HG02970 (cell line): ENCODE measurements at regions not wholly inside any gene's neighbourhood (a gene's known extent, or its start where the extent isn't known, plus 50 kb on each side); places are given as distances from the start of the nearest gene placed in this dataset.
A peak's percentile ranks its signal among the peaks of the same experiment; 100 is the strongest.

Experiments used
- ATAC-seq: cut with Tn5 transposase; IDR thresholded peaks from one replicate; pipeline ENCODE4 v1.9.1; 2021; ENCODE audit warnings: mild to moderate bottlenecking, moderate library complexity, moderate number of reproducible peaks; ENCODE audit not compliant: unreplicated experiment, low FRiP score

DNA sequence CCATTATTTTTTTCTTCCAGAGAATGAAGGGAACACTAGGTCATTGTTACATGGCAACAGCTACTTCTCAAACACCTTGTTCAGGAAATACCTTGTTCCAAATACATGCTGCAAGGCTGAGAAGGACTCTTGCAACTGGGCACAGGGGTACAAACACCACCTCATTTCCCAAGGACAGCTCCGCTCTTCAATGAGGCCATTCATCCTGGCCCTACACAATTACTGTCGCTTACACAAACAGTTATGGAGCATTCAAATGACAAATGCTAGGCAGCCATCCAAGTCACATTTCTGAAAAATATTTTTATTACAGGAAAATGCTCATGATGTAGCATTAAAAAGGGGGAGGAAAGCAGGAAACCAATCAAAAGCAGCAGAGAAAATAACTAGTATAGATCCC lies 611.9 kb downstream of the DHX35 start:
- no peak for ATAC-seq

DNA sequence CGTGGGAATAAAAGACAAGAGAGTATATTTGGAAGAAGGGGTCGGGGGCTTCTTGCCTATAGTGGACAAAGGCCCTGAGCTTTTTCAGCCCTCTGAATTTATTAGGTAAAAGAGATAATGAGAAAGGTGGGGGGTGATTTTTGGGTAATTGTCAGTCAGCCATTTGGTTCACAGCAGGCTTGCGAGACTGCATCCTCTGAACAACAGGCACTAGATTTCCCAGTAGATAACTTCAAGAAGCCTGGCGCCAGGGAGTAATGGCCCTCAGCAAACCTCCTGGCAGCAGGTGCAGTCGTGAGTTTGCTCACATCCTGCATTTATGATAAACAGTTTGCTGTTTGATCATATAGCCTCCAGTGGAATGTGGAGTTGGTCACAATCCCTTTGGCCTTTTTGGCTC lies 609.0 kb downstream of the DHX35 start:
- ATAC-seq = no peak

DNA sequence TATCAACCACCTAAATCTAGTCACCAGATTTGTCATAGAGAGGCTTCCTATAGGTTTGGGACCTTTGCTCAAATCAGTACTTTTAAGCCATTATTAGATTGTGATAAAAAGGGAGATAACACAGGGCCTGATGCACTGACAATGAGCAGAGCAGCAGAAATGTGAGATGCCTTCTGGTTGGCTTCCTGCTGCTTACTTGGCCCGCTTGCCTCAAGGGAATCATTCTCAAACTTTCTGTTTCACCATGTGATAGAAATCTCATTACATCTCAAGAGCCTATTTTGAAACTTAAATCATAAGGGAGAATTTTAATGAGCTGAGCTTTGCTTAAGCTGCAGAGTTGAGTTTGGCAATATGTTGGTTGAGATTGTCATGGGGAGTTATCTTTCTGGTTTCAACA lies 606.0 kb downstream of the DHX35 start:
- peak; percentile 55 for ATAC-seq

DNA sequence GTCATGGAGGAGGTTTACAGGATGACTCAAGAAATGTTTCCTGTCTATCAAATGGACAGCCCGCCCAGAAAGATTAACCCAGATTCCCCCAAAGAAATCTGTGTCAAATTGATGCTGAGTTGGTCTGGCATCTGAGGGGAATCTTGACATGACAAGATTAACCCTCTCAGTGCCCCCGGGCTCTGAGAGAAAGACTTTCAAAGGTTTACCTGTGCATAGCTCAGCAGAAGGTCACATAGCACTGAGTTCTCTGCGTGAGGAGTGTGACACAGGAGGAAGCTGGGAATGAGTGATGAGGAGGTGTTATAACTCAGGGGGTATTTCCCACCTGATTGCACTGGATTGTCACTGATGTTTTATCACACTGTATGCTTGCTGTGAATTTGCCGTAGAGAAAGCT lies 601.2 kb downstream of the DHX35 start:
- ATAC-seq = no peak

DNA sequence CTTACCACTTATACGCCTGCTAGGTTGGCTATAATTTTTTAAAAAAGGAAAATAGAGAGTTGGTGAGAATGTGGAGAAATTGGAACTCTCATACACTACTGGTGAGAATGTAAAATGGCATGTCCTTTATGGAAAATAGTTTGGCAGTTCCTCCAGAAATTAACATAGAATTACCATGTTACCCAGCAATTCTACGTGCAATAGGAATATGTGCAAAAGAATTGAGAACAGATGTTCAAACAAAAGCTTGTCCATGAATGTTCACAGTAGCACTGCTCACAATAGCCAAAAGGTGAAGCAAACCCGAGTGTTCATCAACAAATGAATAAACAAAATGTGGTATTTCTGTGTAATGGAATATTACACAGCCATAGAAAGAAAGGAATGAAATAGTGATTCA lies 592.2 kb downstream of the DHX35 start:
- no peak for ATAC-seq

DNA sequence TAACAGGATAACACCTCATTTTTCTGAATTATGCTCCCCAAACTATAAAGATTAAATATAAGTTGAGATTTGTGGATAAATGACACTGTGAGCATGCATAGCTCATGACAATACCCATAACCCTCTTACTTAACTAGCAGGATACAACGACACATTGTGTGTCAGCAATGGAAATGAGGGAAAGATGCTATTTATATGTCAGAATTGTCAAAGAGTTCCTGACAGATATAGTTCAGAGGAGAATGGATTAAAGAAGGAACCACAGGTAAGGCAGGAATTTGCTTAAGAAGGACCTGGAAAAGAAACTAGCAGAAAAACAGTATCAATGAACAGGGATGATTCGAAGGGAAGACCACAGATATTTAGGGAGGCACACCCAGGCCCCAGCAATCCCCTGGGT lies 591.0 kb downstream of the DHX35 start:
- ATAC-seq = no peak

DNA sequence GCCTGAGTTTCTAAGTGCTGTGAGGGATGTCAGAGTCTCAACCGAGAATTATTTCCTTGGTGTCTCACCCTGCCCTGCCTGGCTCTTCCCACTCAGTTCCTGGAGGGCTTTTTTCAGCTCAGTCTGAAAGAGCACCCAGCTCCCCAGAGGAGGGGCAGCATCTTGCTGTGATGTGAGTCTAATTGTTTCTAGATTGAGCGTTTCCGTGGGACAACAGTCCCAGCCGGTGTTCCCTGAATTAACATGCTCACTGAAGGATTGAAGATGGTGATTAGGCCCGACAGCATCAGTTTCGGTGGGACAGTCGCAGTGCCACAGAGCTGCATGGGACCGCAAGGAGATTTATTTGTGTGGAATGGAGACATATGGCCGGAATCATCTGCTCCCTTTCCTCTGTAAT lies 587.6 kb downstream of the DHX35 start:
- ATAC-seq = no peak

DNA sequence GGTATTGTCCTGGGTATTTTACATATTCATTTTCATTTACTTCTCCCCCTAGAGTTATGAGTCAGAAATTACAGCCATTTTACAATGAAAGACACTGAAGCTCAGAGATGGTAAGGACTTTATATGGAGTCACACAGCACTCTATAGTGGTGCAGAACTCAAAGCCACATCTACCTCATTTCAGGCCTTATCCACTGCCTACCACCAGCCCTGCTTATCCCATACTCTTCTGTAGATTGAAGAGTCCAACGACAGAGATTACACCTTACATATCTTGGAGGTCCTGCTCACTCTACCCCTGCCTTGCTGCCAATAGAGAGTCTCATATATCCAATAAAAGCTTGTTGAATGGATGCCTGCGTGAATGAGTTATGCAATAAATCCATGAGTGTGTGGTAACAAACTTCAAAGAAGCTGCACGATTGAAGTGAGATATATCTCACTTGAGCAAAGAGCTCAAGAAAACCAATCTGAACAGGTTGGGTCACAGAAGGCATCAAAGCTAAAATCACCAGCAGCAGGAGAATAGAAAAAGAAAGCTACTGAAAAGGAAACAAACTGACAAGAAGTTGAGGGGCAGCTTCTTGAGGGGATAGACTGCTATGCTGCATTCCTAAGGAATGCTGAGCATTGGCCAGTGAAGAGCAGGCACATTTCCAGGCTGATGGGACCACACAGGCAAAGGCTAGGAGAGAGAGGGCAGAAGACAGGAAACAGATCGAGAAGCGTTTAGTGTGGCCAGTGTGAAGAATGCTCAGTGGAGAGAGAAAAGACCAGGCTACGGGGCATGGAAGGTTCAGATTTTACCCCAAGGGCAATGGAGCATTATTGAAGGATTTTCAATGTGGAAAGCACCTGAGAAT lies 585.6 kb downstream of the DHX35 start:
- ATAC-seq = no peak

DNA sequence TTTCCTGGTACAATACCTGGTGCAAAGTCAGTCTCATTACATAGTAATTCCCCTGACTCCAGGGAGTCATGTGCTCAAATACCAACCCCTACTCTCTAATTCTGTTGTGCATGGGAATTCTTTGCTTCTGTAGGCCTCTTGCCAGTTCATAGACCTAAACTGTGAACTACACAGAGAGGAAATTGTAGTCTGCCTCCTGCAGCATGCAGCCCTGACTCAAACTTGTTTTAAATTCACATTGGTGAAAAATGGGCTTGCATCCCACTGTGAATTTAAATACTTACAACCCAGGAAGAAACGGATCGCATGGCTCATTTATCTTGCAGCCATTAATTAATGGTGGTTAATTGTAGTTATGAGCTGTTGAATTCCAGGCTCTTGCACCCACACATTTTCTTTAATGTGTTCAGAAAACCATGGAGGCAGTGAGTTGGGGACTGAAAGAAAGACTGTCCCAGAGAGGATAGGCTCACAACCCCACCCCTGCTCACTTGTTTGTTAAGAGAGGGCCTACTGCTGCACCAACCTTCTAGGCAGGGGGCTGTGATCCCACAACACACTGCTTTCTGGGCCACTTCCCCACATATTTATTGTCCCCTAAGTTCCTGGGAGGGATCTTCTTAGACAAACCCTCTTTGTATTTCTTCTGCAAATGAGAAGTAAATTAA lies 579.1 kb downstream of the DHX35 start:
- no peak for ATAC-seq

DNA sequence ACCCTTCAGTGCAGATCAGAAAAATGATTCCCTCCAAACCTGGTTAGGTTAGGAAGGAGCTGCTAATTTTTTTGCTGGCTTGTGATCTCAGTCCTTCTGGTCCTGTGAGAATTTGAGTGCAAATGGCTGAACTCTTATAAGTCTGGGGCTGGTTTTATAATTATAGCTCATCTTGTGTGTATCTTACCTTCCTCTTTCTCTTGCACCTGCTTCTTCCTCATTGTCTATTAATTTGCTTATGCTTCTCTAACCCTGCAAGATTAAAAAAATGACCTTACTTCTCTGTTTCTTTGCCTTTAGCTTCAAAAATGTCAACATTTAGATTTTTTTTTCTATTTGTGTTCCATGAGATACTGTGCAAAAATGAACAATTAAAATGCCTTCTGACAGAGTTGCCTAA lies 576.2 kb downstream of the DHX35 start:
- no peak for ATAC-seq

DNA sequence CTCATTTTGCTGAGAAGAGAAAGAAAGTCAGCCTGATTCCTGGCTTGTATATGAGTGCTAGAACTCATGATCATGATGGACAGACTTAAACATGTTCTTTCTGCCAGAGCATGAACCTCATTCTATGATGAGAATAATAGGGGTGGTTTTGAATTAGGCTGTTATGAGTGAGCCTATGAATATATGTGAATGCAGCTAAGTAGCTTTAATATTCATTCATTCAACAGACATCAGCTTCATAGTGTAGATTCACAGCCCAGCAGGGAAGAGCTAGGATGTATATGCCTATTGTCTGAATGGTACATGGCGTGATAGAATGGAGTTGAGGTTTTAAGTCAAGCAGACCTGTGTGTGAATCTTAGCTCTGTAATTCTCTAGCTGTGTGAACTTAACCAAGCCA lies 573.2 kb downstream of the DHX35 start:
- ATAC-seq = no peak

DNA sequence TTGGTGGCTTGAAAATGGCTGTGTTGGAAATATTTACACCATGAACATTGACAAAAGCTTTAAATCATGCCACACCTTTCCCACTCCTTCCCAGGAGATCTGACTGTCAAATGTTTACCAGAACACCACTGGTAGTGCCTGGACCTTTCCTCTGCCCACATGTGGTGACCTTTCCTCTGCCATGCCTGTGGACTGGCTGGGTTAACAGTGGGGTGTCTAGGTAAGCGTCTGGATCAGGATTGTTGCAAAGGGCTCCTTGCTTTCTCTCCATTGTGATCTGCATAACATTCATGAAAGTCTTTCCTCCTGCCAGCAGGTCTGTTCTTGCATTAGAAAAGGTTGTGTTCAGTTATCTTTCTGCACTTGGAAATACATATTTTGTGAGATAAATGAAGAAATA lies 572.7 kb downstream of the DHX35 start:
- ATAC-seq = no peak

DNA sequence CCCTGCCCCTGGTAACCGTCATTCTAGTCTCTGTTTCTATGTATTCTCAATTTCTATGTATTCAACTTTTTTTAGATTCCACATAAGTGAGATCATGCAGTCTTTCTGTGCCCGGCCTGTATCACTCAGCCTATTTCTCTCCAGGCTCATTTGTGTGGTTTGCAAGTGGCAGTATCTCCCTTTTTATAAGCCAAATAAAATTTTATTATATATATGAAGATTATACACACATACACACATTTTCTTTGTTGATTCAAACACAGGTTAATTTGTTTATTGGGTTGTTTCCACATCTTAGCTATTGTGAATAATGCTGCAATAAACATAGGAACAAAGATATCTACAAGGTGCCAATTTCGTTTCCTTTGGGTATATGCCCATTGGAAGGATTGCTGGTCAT lies 571.7 kb downstream of the DHX35 start:
- no peak for ATAC-seq

DNA sequence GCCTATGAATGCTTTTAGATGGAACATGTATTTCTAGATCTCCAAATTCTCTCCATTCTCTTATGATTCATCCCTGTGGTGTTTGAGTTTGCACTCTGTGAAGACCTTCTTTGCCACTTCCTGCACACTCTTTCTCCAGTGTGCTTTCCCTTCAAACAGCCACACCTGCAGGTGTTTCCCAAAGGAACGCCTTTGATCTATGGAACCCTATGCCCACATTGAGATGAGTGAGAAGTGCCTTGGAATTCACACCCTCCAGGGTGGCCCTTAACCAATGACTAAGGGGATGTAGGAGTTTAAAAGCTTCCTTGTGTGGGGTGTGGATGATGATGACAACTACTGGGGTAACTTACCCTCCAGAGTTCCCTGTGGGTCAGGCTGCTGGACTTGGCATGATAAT lies 570.1 kb downstream of the DHX35 start:
- no peak for ATAC-seq

DNA sequence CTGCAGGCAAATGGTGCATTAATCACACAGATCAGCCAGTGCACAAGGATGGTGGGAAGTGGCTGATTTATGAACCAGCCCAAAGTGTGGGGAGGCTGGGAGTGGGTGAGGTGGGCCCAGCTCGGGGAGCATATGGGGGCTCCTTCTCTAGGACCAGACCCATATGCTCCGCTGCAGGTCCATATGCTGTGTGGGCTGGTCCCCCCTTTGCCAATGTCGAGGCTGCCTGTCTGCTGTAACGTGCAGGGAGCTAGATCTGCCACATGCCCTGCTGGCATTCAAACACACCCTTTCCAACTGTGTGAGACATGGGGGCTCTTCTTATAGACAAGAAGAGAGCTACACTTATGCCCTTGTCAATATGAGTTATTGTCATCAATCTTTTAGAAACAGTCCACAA lies 566.3 kb downstream of the DHX35 start:
- no peak for ATAC-seq

DNA sequence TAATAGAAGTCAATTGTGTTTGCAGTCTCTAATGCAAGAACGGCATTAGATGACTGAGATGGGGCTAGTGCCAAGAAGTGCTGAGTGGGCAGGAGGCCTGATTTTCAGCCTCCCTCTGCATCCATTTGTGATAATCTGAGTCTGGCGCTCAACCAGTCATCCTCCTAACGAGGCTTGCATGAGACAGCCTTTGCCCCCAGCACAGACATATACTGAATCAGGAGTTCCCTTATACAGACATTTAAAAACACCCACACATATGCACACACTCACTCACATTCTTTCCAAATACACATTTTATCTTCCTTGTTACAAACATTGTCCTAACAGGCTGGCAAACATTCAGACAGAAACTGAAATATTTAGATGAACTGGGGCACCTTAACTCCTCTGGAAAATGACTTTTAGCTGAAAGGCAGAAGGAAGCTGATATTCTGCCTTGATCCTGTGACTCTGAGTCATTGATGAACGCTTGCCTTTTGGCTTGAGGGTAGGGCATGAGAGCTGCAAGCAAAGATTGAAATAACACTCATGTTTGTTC lies 562.3 kb downstream of the DHX35 start:
- no peak for ATAC-seq

DNA sequence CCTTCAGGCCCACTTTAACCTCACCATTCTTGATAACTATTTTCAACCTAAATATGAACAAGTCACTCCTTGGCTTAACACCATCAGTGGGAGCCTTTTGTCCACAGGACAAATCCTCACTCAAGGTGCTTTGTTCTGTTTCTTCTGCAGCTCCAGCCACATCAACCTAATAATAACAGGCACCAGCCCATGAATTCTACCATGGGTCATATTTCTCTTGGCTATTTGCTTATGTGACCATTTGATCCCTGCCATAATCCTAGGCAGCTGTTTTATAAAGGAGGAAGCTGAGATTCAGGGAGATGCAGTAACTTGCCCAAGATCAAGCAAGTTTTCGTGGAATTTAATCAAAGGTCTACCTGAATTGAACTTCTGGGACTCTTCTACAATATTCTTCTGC lies 561.3 kb downstream of the DHX35 start:
- ATAC-seq = no peak

DNA sequence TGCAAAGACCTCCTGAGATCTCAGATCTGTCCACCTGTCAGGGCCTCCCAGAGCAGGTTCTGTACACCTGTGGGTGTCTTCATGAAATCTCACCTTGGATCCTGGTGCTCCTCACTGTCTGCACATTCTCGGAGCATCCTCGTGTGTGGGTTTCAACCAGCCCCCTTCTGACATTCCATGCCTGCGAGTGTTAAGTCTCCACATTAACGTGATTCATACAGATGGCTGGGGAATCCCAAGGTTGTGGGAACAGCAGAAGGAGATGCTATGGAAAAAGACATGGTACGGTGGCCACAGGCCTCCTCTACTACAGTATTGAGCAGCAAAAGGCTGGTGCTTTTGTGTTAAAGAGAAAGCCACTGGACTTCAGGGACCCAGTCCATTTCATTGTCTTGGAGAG lies 556.5 kb downstream of the DHX35 start:
- no peak for ATAC-seq

DNA sequence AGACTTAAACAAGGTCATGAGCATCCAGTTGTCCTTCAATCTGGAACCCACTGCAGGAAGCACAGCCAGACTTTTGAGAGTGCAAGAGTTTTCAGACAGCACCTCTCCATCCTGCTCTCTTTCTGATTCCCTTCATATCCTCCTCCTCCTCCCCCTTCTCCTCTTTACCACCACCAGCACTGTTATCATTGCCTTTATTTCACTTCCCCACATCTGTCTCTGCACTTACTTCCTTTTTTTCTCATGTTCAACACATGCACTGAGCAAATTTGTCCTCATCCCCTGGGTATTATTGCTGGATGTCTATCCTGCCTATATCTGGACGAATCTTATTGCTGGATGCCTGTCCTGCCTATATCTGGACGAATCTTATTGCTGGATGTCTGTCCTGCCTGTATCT lies 554.8 kb downstream of the DHX35 start:
- no peak for ATAC-seq

DNA sequence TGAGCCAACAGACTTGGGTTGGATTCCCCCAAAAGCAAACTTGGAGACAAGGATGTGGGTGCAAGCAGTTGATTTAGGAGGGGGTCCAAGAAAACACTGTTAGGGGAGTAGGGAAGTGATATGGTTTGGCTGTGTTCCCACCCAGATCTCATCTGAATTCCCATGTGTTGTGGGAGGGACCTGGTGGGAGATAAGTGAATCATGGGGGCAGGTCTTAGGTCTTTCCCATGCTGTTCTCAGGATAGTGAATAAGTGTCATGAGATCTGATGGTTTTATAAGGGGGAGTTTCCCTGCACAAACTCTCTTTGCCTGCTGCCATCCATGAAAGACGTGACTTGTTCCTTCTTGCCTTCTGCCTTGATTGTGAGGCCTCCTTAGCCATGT lies 542.6 kb downstream of the DHX35 start:
- ATAC-seq = no peak

DNA sequence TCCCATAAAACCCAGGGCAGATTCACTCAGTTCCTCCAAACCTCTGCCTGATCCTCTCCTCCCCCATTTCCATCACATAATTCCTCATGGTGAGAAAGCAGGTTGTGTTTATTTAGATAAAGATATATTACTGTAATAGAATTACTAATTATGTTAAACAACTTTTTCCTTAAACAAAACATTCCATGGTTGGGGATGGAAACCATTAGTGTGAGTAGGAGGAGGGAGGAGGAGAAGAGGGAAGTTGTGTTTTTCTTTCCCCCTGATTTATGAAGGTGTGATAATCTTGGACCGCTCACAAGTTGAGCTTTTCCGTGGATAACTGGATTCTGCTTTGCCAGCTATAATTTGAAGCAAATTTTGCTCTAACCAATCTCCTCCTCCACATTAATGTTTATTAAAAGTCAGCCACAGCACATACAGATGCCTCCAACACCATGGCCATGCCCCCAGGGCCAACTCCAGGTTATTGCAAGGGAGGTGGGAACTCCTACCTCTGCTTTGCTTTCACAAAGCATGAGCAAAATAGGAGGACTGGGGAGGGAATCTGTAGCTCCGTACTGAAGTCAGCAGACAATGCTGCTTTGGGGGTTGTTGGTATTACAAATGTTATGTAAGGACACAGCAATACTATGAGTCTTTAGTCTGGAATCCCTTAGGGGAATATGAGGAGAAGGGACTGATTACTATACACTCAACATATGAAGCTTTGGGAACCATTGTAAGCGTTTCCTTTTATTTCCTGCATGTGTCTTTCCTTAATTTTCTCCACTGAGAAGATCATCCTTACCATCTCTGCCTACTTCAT lies 542.0 kb downstream of the DHX35 start:
- ATAC-seq = no peak
